ENCODE measurements at regions not wholly inside any gene's neighbourhood (a gene's known extent, or its start where the extent isn't known, plus 50 kb on each side); places are given as distances from the start of the nearest gene placed in this dataset.

GRCh38 chr6:165218829-165219228 is 90.6 kb downstream of the C6orf118 start:
- no peak for ATAC-seq (ENCODE audit: low FRiP score)
- DNase-seq (ENCODE audit: low spot score): no peak
- TF ChIP-seq, protein P1, sequence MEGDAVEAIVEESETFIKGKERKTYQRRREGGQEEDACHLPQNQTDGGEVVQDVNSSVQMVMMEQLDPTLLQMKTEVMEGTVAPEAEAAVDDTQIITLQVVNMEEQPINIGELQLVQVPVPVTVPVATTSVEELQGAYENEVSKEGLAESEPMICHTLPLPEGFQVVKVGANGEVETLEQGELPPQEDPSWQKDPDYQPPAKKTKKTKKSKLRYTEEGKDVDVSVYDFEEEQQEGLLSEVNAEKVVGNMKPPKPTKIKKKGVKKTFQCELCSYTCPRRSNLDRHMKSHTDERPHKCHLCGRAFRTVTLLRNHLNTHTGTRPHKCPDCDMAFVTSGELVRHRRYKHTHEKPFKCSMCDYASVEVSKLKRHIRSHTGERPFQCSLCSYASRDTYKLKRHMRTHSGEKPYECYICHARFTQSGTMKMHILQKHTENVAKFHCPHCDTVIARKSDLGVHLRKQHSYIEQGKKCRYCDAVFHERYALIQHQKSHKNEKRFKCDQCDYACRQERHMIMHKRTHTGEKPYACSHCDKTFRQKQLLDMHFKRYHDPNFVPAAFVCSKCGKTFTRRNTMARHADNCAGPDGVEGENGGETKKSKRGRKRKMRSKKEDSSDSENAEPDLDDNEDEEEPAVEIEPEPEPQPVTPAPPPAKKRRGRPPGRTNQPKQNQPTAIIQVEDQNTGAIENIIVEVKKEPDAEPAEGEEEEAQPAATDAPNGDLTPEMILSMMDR (IDR thresholded peaks at IDR 0.05): no peak

- ATAC-seq (ENCODE audit: low FRiP score) (no peak), DNase-seq (ENCODE audit: low spot score) (no peak)
- TF ChIP-seq, protein P1 (IDR thresholded peaks at IDR 0.05): no peak
These were observed 102.6 kb downstream of the C6orf118 start for GRCh38 chr6:165206798-165207197.

DNA sequence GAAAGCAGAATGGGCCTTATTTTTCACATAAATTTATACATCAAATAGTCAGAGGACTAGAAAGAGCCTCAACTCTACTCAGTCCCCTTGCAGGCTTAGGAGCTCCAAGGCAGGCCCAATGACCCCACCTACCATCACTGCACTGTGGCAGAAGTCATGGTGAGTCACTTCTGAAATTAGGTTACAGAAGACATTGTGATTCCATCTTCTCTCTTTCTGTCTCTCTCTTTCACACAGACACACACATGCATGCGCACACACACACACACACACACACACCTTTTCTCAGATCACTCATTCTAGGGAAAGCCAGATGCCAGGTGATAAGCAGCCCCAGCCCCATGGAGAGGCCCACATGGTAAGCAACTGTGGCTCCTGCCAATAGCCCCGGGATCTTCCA is 103.8 kb downstream of the C6orf118 start:
- DNase-seq (ENCODE audit: low spot score) (no peak), ATAC-seq (ENCODE audit: low FRiP score) (no peak)
- TF ChIP-seq, protein P1 (IDR thresholded peaks at IDR 0.05): no peak

- DNase-seq (ENCODE audit: low spot score) (no peak), ATAC-seq (ENCODE audit: low FRiP score) (no peak)
- TF ChIP-seq, protein P1 (IDR thresholded peaks at IDR 0.05): no peak
These were observed 104.4 kb downstream of the C6orf118 start for GRCh38 chr6:165204807-165205545.

GRCh38 chr6:165200178-165200577 is 109.2 kb downstream of the C6orf118 start:
- TF ChIP-seq, protein P1 (IDR thresholded peaks at IDR 0.05): no peak
- no peak for ATAC-seq (ENCODE audit: low FRiP score)
- no peak for DNase-seq (ENCODE audit: low spot score)

DNA sequence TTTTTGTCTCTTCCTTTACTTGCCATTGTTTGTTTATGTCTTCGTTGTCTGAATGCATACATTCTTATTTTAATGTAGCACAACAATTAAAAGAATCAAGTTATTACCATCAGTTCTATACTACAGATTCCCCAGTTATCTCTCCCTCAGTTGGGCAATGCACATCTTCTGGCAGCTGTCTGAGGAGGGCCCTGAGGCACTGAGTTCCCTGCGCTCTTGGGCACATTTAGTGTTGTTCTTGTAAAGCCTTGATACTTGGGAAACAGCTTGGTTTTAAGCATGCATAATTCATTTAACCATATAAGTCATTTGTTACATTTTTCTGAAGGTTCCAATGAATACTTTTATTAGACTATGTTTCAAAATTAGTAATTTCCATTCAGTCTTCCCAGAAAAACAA is 117.9 kb downstream of the C6orf118 start:
- TF ChIP-seq, protein P1 (IDR thresholded peaks at IDR 0.05): no peak
- ATAC-seq (ENCODE audit: low FRiP score): no peak

More for the DNA sequence above, 117.9 kb downstream of the C6orf118 start:
- DNase-seq (ENCODE audit: low spot score): no peak
